ENCODE measurements at regions not wholly inside any gene's neighbourhood (a gene's known extent, or its start where the extent isn't known, plus 50 kb on each side); places are given as distances from the start of the nearest gene placed in this dataset.

DNA sequence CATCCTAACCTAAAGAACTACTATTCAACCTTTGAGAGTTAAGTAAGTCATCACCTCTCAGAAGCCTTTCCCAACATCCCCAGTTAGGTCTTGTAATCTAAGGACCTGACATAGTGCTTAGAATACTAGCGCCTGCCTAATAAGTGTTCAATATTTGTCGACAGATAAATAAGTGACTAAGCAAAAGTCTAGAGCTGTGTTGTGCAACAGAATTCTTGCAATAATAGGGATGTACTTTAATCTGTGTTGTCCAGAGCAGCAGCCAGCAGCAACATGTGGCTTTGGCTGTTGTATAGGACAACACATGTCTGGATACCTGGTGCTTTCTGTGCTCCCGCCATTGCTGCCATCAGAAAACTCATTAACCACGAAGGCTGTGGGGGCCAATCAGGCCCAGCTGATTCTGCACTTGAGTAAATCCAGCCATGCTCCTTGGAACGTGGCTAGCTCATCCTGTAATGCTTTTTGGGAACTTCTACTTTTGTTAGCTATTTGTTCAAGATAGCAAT lies 66.8 kb upstream of the NTM start:
- no peak for DNase-seq

GRCh38 chr11:131305005-131305404 lies 65.4 kb upstream of the NTM start:
- no peak for DNase-seq

DNA sequence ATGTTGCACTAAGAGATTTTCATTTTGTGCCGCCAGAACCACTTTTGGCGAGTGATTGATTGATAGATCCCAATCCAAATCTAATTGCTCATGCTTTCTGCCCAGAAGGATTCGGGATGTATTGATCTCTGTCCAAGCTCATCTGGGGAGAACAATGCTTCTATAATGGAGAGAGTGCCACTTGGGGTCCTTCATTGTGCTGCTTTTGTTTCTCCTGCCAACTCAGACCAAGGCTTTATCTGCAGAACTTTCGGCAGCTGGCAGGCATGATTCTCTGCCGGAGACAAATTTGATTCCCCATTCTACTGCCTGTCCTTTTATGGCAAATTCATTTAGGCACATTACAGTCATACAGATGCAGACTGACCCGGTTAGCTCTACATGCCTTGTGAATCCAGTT lies 62.9 kb upstream of the NTM start:
- no peak for DNase-seq

DNA sequence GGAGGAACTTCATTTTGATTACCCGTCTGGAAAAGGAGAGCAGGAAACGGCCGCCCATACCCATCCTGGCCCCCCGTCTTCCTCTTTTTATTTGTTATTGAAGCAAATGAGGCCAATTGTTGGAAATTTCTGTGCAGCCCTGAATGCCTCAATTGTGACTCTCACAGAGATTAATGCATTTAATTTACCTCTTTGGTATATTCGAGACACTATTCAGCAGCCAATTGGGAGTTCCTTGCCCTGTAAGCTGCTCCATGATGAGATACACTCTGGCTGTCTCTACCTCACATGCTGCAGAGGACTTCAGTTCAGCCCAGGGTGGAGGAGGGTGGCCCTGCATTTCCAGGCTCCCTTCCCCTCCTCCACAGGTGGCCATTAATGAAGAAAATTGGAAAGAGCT lies 60.6 kb upstream of the NTM start:
- no peak for DNase-seq

- DNase-seq: no peak
Measured at GRCh38 chr11:131311776-131312514, 58.5 kb upstream of the NTM start.

Data from suppressor macrophage treated with lipopolysaccharide for 1 hour (primary cell).